LNCaP clone FGC (cell line): ENCODE measurements at regions not wholly inside any gene's neighbourhood (a gene's known extent, or its start where the extent isn't known, plus 50 kb on each side); places are given as distances from the start of the nearest gene placed in this dataset.

Source experiments
- DNase-seq: peaks from one replicate; pipeline ENCODE4 v3.0.0-alpha.2; 2011; ENCODE audit warnings: low read depth
- H3K4me3 ChIP-seq: 2 replicates; pipeline ENCODE4 v1.5.1; 2011; ENCODE audit warnings: mild to moderate bottlenecking, low read depth, low read length, control low read depth
- TF ChIP-seq, protein P1 (sequence below): IDR thresholded peaks from 2 replicates; pipeline ENCODE4 v1.5.1; 2012; ENCODE audit warnings: mild to moderate bottlenecking; ENCODE audit not compliant: control insufficient read depth, insufficient read depth; ENCODE audit errors: extremely low read depth

DNA sequence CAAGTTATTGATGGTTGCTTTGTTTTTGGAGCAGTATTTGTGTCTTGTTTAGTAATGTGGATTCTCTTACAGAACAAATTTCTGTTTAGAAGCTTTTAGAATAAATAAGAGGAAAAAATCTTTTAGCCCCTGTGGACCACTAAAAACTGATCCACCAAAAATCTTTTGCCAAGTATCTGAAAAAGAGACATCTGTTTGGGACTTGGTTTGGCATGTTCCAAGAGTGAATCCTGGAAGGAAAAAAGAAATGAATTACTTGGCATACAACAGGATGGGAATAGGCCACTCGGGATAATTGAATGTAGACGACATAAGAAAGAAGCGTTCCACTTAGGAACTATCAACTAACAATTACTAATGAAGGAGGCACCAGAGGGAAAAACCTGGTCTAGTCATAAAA lies 1350.1 kb upstream of the C9orf72 start:
- H3K4me3 ChIP-seq, result no peak overlapping the region
- DNase-seq, result no peak
- TF ChIP-seq, protein P1, sequence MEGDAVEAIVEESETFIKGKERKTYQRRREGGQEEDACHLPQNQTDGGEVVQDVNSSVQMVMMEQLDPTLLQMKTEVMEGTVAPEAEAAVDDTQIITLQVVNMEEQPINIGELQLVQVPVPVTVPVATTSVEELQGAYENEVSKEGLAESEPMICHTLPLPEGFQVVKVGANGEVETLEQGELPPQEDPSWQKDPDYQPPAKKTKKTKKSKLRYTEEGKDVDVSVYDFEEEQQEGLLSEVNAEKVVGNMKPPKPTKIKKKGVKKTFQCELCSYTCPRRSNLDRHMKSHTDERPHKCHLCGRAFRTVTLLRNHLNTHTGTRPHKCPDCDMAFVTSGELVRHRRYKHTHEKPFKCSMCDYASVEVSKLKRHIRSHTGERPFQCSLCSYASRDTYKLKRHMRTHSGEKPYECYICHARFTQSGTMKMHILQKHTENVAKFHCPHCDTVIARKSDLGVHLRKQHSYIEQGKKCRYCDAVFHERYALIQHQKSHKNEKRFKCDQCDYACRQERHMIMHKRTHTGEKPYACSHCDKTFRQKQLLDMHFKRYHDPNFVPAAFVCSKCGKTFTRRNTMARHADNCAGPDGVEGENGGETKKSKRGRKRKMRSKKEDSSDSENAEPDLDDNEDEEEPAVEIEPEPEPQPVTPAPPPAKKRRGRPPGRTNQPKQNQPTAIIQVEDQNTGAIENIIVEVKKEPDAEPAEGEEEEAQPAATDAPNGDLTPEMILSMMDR, result no peak

DNA sequence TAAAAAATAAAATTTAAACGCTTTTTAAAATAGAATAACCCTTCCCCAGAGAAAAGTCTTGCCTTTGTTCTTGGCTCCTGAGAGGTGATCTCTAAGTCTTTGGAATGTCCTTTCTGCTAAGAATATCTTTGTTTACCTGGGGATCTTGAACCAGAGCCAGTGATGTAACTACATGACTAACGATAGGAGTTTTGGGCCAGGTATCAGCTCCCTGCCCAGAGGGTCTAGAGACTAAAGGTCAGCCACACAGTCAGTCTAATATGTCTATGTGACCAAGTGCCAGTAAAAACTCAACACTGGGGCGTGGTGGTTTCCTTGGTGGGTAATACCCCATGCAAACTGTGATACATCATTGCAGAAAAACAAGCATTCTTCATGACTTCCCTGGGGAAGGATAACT lies 1351.9 kb upstream of the C9orf72 start:
- no peak for DNase-seq
- H3K4me3 ChIP-seq, result no peak overlapping the region
- TF ChIP-seq, protein P1, result no peak

DNA sequence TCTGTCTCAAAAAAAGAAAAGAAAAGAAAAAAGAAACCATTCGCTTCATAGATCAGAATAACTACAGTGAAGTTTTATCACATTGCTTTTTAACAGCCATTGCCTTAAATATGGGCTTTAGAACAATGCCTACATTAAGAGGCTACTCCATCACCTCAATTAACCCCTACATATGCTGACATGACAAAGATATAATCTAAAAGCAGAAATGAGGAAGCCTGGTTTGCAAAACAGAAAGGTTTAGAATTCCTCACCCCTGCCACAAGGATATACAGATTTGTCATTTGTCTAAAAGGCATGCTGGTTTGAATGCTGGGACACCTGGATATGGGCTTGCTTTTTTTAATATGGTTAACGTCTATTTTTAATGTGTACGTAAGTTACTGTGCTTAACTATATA lies 1353.0 kb upstream of the C9orf72 start:
- TF ChIP-seq, protein P1, result no peak
- DNase-seq, result no peak

DNA sequence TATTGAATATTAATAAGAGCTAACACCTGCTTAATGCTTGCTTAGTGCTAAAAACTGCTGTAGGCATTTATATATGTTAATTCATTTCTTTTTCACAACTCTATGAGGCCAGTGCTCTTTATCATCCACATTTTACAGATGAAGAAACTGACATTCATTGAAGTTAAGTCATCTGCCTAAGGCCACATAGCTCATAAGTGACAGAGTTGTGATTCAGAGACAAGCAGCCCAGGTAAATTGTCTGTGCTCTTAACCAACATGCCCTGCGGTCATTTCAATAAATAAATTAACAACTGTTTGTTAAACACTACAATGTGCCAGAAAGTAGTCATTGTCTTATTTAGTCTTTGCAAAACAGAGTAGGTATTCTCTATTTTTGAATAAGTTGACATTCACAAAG lies 1354.4 kb upstream of the C9orf72 start:
- TF ChIP-seq, protein P1, result no peak

More for the DNA sequence above, 1353.0 kb upstream of the C9orf72 start:
- H3K4me3 ChIP-seq, result no peak overlapping the region

DNA sequence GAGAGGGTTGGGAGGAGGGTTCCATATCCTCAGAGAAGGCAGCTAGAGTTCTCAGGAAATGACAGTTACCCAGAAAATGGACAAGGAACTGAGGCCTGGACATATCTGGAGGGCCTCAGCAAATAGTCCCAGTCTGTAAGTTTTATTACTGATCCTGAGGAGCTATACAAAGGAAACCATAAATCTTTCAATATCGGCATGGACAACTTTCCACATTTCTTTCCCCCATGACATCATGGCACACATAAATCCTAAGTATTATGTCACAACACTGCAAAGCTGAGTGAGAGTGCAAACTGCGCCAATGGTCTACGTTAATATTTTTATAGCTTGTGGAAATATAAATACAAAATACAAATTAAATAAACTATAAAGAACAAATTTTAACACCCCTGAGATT lies 1356.2 kb upstream of the C9orf72 start:
- TF ChIP-seq, protein P1, result no peak
- no peak for DNase-seq
- no peak overlapping the region for H3K4me3 ChIP-seq

More for the DNA sequence above, 1354.4 kb upstream of the C9orf72 start:
- DNase-seq, result peak; percentile 62
- H3K4me3 ChIP-seq, result no peak overlapping the region

DNA sequence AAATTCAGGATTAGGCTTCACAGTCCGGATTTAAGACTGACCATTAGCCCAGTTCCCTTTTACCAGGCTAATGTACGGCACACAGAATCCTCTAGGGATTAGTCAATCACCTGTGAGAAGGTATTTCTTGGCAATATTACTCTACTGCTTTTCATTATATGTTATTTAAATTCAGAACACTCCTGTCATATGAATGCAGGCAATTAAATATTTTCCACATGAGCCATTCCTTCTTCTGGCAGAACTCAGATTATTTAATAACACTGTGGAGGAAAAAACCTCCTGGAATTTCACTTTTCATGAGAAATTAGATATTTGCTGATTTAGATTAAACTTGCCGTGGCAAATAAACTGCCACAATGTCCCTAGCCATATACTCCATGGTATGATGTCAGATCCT lies 1357.5 kb upstream of the C9orf72 start:
- TF ChIP-seq, protein P1, result no peak
- no peak overlapping the region for H3K4me3 ChIP-seq
- DNase-seq, result no peak

DNA sequence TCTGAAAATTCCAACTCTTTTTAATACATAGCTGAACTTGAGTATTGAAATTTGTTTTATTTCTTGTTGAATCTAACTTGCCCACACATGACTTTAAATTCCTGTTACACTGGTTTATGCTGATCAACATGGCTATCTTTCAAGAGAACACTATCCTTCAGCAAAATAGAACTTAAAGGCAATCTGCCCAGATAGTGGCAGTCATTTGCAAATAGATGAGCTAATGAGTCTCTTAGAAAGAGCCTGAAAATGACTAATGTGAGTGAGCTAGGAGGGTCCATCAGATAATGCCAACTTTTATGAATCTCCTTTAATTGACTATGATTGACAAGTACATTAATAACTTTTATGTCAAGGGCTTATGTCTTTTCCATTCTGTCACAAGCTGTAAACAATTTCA lies 1360.8 kb upstream of the C9orf72 start:
- H3K4me3 ChIP-seq, result no peak overlapping the region
- TF ChIP-seq, protein P1, result no peak
- peak; percentile 36 for DNase-seq
